HG03064 (cell line): ENCODE measurements at regions not wholly inside any gene's neighbourhood (a gene's known extent, or its start where the extent isn't known, plus 50 kb on each side); places are given as distances from the start of the nearest gene placed in this dataset.
"Not testable (repeated sequence)": the region's sequence is repeated elsewhere in the genome, so short reads cannot be mapped to it uniquely, and the experiment has no call there.

ENCODE experiments used
- ATAC-seq: cut with Tn5 transposase; IDR thresholded peaks from one replicate; pipeline ENCODE4 v1.9.1; 2021; ENCODE audit warnings: low read depth; ENCODE audit not compliant: unreplicated experiment

DNA sequence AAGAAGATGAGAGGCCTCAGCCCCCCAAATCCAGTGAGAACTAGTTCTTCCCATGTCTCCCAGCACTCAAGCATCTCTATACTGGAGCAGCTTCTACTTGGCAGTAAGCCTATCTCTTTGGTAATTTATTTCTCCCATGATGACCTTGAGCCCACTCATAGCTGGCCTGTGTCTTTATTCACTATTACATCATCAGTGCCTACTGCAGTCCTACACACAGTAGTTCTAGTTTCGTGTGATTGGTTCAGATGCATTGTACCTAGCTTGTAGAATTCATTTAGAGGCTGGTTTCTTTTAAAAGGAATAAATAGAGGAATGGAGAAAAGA is 255.6 kb upstream of the ZFP64 start:
- ATAC-seq: no peak

DNA sequence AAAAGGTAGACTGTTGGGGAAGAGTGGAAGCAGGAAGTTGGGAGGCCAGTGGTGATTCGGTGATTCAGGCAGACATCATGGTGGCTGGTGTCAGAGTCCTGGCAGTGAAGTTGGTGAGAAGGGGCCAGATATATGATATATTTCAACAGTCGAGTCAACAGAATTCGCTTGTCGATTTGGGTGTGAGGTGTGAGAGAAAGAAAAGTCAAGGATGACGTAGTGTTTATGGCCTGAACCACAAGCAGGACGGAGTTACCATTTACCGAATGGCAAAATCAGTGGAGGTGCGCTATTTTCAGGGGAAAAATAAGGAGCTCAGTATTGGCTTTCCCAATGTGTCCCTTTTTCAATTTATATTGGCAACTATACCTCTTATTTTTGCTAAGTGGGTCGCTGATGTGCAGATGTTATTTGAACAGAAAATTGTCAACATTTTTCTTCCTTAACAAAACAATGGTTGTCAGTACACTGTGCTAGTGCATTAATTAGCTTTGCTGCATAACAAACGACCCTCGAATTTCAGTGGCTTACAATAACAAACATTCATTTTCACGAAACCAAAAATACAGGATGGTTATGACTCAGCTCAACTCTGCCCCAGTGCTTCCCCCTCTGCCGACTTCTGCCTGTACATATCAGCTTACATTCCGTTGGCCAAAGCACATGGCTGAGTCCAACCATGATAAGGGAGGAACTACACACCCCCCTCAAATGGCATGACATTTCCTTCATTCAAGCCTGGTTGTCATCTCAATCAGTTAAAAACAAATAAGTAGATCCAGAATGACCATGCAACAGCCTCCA is 255.0 kb upstream of the ZFP64 start:
- ATAC-seq: no peak

DNA sequence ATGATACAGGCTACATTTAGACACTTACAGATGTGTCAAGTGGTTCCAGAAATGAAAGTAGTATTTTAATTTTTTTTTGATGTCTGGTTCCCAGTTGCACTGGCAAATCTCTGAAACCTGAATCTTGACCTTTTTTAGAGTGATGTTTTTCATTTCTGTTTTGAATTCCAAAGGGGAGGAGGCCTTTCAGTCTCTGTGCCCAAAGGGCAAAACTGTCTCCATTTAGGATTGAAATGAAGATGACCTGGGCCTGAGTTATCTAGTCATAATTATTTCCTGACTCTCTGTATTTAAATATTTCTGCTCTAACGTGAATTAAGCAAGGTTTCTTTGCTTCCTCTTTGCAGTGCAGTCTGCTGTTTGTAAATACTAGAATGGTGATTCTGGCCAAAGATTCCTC is 252.9 kb upstream of the ZFP64 start:
- ATAC-seq: no peak

DNA sequence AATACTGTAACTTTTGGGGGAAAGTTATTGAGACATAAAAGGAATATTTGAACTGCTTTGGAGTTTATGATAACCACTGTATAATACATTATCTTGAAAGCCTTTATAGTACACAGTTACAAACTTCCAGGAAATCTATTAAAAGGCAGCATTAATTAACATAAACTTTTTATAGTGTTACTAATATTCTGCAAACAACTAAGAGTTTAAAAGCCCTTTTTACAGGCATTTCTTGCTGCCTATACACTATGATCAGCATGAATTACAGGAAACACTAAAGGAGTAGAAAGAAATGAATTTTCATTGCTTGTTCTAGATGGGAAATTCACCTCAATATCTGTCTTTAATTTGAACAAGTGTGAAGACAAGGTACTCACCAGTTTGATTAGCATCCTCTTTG is 252.3 kb upstream of the ZFP64 start:
- no peak for ATAC-seq

DNA sequence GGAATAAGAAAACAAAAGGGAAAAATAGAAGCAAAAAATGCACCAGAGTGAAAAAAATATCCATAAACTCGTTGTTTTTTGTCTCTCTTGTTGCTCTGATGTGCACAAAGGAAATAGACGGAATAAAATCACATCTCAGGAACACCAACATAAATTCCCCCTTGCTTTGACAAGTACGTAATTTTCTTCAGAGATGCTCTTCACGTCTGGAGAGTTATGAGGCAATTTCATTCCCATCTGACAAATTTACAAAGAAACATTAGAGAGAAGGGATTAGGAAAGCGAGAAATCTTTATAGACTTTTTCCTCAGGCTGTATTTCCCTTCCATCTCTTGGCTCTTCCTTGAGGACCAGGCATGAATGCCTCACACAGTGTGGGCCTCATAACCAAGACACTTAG is 250.1 kb upstream of the ZFP64 start:
- no peak for ATAC-seq

DNA sequence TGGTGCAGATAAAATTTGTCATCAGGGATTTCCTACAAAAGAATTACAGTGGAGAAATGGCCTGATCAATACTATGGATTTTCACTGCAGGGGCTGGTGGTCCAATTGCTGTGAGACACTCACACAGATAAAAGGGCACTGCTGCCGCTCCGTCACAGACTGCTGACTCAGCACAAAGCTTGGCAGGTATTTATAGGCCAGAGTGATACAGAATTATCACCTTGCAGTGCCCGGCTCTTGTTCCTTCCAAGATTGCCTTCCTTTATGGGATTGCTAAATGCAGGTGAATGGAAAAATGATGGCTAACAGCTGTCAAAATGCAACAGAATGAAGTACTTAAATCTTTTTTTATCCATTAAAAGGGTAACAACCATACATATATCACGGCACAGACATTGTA is 247.8 kb upstream of the ZFP64 start:
- no peak for ATAC-seq

DNA sequence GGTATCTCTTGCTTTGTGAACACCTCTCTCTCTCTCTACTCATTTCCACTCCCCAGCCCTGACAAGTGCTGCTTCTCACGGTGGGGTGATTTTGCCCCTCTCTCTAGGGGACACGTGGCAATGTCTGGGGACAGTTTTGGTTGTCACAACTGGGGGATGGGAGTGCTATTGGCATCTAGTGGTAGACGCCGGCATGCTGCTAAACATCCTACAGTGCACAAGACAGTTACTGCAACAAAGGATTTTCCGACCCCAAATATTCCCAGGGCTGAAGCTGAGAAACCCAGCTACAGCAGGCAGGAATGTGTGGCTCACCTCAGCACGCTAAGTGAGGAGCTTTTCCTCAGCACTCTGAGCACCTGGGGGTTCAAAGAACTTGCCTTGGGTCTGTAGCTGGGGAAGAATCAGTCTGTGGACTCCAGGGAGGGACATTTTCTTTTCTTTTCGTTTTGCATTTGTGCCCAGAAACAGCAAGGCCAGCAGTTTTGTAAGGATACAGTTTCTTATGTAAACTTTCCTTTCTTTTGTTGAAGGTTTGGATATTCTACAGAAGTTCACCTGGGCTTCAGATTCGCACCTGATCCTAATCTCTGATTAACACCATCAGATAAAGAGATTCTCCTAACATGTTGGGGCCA is 246.9 kb upstream of the ZFP64 start:
- no peak for ATAC-seq

DNA sequence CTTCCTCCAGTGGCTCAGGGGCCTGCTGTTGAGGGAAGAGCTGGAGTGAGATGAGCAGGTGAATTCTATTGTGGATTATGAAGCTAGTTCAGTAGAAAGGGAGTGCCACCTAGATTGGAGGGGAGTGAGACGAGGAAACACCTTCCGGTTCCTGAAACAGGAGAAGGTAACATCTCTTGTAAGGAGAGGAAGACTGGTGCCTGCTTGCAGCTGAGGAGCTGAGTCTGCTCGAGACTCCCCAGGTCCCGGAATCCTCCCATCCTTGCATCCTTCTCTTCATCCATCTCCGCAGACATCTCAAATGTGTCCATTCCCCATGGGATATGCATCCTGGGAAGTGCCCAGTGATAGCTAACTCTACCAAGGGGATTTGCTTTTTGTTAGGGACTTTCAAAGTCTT is 242.9 kb upstream of the ZFP64 start:
- ATAC-seq: no peak

DNA sequence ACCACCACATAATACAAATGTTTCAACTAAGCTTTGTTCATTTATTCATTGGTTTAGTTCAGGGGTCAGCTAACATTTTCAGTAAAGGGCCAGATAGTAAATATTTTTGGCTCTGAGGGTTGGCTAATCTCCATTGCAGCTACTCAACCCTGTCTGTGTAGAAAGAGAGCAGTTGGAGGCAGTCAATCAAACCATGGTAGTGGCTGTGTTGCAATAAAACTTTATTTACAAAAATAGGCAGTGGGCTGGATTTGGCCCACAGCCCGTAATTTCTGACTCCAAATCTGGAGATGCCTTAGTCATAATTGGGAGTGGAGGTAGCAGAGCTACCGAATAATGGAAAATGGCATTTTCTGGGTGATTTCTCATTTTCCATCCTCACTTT is 242.5 kb upstream of the ZFP64 start:
- no peak for ATAC-seq

DNA sequence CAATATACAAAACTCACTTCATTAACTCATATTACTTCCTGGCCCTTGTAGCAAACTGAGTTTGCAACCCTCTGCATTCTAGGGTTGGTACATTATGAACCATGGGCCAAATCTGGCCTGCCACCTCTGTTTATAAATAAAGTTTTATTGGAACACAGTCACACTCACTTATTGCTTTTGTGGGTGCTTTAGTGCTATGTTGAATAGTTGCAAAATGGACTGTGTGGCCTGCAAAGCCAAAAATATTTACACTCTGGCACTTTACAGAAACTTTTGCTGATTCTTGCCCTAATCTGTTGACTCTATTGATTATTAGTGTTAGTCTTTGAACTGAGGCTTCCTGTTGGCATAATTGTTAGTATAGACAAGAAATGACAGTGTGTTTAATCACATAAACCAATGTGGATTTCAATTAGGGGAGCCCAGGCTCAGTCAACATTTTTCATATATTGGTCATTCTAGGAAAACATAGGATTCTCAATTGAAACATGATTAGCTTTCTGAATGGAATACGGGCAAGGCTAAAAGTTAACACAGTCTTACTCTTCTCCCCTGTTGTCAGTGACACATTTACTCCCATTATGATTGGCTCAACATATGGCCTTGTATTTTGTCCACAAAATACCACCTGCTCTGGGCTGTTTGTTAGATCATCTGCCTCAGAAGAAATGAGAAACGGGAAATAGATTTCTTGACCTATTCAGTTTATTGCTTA is 241.9 kb upstream of the ZFP64 start:
- ATAC-seq: no peak

DNA sequence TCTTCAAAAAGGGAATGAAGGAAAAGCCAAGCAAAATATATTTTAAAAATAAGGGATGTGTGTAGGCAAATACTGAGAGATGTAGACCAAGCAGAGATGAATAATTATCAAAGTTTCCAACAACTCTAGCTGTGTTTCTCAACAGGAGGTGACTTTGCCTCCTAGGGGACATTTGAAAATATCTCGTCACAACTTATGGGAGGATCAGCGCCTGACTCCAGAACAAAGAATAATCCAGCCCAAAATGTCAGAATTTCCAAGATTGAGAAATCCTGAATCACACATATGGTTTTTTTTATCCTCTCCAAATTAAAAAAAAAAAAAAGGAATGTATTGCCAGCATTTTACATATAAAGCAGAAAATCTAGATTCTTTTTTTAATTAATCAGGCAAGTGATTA is 241.2 kb upstream of the ZFP64 start:
- ATAC-seq: no peak

DNA sequence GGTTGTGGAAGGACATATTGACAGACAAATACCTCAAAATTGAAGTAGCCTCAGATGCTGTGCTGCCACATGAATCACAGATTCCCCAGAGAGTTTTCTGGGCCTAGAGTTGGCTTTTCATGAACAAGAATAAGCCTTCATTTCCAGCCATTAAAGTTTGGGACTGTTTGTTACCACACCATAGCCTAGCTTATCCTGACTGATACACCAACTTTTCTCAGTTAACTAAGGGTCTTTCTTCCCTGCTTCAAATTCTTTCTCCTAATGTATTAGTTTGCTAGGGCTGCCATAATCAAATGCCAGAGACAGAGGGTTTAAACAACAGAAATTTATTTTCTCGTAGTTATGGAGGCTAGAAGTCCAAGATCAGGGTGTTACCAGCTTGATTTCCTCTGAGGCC is 237.4 kb upstream of the ZFP64 start:
- no peak for ATAC-seq

DNA sequence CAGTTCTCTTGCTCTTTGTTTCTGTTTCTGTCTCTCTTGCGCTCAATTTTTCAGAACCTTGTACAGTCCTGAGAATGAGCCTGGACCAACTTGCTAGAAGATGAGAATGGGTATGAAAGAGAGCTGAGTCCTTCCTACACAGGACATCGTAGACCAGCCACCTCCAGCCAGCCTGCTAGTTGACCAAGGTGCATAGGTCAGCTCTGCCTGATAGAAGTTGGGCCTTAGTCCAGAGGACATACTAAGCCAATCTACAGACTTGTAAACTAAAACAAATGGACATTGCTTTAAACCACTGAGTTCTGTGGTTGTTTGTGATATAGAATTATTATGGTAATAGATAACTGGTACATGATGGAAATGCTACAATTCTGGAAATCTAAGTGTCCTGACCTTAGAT is 236.4 kb upstream of the ZFP64 start:
- ATAC-seq: no peak

DNA sequence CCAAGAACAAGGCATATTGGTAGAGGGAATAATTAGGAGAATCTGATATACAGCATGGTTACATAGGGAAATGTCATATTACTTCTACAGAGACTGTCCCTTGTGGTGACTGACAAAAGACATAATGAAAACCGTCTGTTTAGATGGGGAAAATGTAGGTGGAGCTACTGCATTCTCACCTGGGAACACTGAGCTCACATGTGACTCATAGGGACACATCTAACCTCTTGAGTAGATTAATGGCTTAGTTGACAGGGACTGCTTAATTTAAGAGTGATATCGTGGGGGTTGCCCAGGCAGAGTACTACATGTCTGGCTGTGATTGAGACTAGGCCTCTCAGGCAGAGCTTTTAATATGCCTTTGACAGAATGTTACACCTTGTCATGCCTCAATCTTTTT is 235.3 kb upstream of the ZFP64 start:
- no peak for ATAC-seq

DNA sequence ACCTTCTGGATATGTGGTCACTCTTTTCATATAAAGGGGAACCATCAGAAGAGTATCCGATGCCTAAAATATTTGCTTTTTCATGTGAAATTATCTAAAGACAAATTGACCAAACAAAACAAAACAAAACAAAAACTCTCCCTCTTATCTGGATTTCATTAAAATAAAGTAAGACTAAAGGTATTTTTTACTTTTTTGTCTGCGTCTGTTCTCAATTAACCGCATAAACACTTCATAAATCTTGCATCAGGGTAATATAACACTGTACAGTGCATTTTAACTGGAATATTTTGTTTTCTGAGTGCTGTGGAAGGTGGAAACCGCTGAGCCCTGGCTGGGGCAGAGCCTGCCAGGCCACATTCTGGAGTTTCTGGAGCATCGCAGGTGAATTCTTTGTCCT is 234.1 kb upstream of the ZFP64 start:
- no peak for ATAC-seq

DNA sequence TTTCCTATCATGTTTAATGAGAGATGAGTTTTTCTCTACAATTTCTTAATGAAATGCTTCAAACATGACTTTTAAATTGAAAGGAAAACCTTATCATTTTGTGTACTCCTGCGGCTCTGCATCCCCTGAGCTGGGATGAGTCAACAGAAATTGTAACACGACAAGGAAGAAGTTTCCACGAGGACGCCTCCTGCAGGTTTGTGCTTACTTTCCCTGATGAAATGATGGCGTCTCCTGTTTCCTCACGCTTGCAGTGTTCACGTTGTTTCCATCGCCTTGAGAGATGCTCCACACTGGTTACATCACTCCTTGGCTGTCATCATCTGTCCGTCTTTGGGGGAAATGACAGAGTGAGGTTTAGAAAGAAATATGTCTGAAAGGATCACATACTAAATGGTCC is 233.7 kb upstream of the ZFP64 start:
- ATAC-seq: no peak

DNA sequence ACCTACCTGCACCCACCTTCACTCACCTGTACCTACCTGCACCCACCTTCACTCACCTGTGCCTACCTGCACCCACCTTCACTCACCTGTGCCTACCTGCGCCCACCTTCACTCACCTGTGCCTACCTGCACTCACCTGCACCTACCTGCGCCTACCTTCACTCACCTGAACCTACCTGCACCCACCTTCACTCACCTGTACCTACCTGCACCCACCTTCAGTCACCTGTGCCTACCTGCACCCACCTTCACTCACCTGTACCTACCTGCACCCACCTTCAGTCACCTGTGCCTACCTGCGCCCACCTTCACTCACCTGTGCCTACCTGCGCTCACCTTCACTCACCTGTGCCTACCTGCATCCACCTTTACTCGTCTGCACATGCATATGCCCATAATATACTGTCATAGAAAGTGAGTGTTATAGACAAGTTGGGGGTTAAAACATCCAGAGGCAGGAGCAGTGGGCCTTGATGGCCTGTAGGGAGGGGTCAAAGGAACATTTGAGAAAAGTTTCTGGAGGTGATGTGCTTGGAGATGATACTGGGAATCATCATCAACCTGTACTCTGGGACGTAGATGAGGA is 232.9 kb upstream of the ZFP64 start:
- not testable (repeated sequence) for ATAC-seq

DNA sequence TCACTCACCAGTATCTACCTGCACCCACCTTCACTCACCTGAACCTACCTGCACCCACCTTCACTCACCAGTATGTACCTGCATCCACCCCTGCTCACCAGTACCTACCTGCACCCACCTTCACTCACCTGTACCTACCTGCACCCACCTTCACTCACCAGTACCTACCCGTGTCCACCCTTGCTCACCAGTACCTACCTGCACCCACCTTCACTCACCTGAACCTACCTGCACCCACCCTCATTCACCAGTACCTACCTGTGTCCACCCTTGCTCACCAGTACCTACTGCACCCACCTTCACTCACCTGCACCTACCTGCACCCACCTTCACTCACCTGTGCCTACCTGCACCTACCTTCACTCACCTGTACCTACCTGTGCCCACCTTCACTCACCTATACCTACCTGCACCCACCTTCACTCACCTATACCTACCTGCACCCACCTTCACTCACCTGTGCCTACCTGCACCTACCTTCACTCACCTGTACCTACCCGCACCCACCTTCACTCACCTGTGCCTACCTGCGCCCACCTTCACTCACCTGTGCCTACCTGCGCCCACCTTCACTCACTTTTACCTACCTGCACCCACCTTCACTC is 232.1 kb upstream of the ZFP64 start:
- ATAC-seq: not testable (repeated sequence)

DNA sequence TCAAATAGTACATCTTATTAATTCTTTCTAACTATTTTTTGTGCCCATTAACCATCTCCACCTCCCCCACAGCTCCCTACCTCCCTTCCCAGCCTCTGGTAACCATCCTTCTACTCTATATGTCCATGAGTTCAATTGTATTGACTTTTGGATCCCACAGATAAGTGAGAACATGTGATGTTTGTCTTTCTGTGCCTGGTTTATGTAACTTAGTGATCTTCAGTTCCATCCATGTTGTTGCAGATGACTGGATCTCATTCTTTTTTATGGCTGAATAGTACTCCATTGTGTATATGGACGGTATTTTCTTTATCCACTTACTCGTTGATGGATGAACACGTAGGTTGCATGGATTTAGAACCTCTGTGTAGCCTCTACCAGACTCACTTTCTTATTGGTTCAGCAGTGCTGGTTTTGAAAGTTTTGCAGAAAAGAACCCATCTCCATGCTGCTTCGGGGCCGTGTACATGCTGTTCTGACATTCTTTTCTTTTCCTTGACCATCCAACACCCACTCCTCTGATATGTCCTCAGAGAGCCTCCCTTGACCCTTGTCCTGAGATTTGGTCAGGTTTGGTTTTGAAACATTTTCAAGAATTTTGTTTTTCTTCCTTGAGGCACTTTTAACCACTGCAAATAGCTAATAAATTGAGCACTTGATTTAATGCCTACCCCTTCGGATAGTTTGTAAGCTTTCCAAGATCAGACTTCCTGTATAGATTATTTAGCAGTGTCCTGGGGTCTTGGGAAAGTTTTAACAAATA is 231.2 kb upstream of the ZFP64 start:
- no peak for ATAC-seq

DNA sequence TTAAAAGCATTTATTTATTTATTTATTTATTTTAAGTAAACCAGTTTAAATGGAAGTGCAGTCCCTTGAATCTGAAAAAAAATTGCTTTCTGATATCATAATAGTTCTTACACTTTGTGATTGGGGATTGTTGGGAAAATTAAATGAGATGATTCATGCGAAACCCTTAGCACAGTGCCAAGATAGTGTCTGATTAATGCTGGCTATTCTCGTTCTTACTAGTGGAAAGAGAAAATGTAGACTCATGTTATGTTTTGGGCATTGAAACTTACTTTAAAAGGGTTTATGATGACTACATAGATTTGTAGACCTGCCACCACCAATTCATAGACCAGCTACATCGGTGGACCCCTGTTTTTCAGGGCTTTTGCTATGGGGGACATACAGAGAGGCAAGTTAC is 229.2 kb upstream of the ZFP64 start:
- no peak for ATAC-seq

DNA sequence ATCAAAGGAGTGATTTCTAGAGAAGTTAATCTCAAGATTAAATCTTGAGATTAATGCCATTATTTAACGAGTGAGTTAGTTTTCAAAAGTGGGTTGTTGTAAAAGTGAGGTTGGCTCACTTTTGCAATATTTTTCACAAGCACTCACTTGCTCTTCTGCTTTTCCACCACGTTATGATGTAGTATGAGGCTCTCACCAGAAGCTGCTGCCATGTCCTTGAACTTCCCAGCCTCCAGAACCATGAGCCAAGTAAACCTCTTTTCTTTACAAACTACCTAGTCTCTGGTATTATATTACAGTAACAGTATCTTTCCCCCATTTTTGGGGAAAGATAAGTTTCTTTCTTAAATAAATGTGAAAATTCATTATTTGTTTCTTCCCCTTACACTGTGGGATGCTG is 227.6 kb upstream of the ZFP64 start:
- ATAC-seq: no peak
